WERI-Rb-1 (cell line): ENCODE measurements at regions not wholly inside any gene's neighbourhood (a gene's known extent, or its start where the extent isn't known, plus 50 kb on each side); places are given as distances from the start of the nearest gene placed in this dataset.

Experiments
- DNase-seq: peaks from one replicate; pipeline ENCODE4 v3.0.0-alpha.2; 2020
- H3K27ac ChIP-seq: fragments of 250-450 bp; sonication (Bioruptor Pico); 2 replicates; pipeline ENCODE4 v1.5.1; 2020; ENCODE audit warnings: mild to moderate bottlenecking, moderate library complexity
- H3K27me3 ChIP-seq: fragments of 250-450 bp; sonication (Bioruptor Pico); 2 replicates; pipeline ENCODE4 v1.5.1; 2021; ENCODE audit warnings: mild to moderate bottlenecking, low read depth, moderate library complexity; ENCODE audit not compliant: insufficient read depth, severe bottlenecking
- H3K36me3 ChIP-seq: fragments of 250-450 bp; sonication (Bioruptor Pico); 2 replicates; pipeline ENCODE4 v1.5.1; 2020; ENCODE audit warnings: mild to moderate bottlenecking, moderate library complexity
- H3K4me3 ChIP-seq: 2 replicates; pipeline ENCODE4 v1.5.1; 2011; ENCODE audit warnings: low read depth, mild to moderate bottlenecking, control low read depth, low read length
- H3K9me3 ChIP-seq: fragments of 250-450 bp; sonication (Bioruptor Pico); 2 replicates; pipeline ENCODE4 v1.5.1; 2021; ENCODE audit warnings: mild to moderate bottlenecking, moderate library complexity; ENCODE audit not compliant: severe bottlenecking
- TF ChIP-seq, protein P1 (sequence below): IDR thresholded peaks from 2 replicates; pipeline ENCODE4 v1.5.1; 2011; ENCODE audit warnings: low read depth, mild to moderate bottlenecking, control low read depth, inconsistent platforms, low read length

GRCh38 chr12:4991801-4992200 lies 51.9 kb upstream of the KCNA5 start:
- no peaks in the 10 kb centered on the region for H3K27me3 ChIP-seq
- no peak overlapping the region for H3K4me3 ChIP-seq
- no peaks in the 10 kb centered on the region for H3K36me3 ChIP-seq
- H3K27ac ChIP-seq: no peak overlapping the region
- H3K9me3 ChIP-seq: no peaks in the 10 kb centered on the region
- TF ChIP-seq, protein P1, sequence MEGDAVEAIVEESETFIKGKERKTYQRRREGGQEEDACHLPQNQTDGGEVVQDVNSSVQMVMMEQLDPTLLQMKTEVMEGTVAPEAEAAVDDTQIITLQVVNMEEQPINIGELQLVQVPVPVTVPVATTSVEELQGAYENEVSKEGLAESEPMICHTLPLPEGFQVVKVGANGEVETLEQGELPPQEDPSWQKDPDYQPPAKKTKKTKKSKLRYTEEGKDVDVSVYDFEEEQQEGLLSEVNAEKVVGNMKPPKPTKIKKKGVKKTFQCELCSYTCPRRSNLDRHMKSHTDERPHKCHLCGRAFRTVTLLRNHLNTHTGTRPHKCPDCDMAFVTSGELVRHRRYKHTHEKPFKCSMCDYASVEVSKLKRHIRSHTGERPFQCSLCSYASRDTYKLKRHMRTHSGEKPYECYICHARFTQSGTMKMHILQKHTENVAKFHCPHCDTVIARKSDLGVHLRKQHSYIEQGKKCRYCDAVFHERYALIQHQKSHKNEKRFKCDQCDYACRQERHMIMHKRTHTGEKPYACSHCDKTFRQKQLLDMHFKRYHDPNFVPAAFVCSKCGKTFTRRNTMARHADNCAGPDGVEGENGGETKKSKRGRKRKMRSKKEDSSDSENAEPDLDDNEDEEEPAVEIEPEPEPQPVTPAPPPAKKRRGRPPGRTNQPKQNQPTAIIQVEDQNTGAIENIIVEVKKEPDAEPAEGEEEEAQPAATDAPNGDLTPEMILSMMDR: no peak
- DNase-seq: no peak

DNA sequence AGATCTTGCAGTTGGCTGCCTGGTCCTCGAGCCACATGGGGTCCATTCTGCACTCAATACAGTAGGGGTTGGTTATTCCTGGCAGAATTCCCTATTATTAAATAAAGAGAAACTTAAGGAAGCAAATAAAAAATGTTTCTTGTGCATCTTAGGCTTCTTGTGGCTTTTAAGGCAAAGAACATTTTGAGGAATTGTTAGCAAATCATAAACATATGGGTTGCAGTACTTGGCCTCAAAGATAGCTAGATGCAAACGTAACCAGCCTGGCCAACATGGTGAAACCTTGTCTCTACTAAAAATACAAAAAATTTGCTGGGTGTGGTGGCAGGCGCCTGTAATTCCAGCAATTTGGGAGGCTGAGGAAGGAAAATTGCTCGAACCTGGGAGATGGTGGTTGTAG lies 50.8 kb upstream of the KCNA5 start:
- TF ChIP-seq, protein P1: no peak
- H3K27ac ChIP-seq: no peak overlapping the region
- no peaks in the 10 kb centered on the region for H3K36me3 ChIP-seq
- H3K4me3 ChIP-seq: no peak overlapping the region
- H3K9me3 ChIP-seq: no peaks in the 10 kb centered on the region
- DNase-seq: no peak
- H3K27me3 ChIP-seq: no peaks in the 10 kb centered on the region
